ENCODE measurements at regions not wholly inside any gene's neighbourhood (a gene's known extent, or its start where the extent isn't known, plus 50 kb on each side); places are given as distances from the start of the nearest gene placed in this dataset.

- TF ChIP-seq CTCF (IDR thresholded peaks at IDR 0.05; ENCODE audit: extremely low read depth, missing control alignments) = no peak
- no peak for DNase-seq (ENCODE audit: low spot score)
Measured at GRCh38 chr14:87838931-87839330, 154.1 kb downstream of the GALC start.

- TF ChIP-seq CTCF (IDR thresholded peaks at IDR 0.05; ENCODE audit: extremely low read depth, missing control alignments) = no peak
- no peak for DNase-seq (ENCODE audit: low spot score)
Measured at GRCh38 chr14:87837296-87837695, 155.7 kb downstream of the GALC start.

- no peak for TF ChIP-seq CTCF (IDR thresholded peaks at IDR 0.05; ENCODE audit: extremely low read depth, missing control alignments)
- DNase-seq (ENCODE audit: low spot score) = no peak
Measured at GRCh38 chr14:87834594-87834993, 158.4 kb downstream of the GALC start.

GRCh38 chr14:87833026-87833425 lies 160.0 kb downstream of the GALC start:
- DNase-seq (ENCODE audit: low spot score) = no peak
- TF ChIP-seq CTCF (IDR thresholded peaks at IDR 0.05; ENCODE audit: extremely low read depth, missing control alignments) = no peak

- no peak for DNase-seq (ENCODE audit: low spot score)
- TF ChIP-seq CTCF (IDR thresholded peaks at IDR 0.05; ENCODE audit: extremely low read depth, missing control alignments) = no peak
Measured at GRCh38 chr14:87830443-87831096, 162.4 kb downstream of the GALC start.

GRCh38 chr14:87829543-87829942 lies 163.4 kb downstream of the GALC start:
- TF ChIP-seq CTCF (IDR thresholded peaks at IDR 0.05; ENCODE audit: extremely low read depth, missing control alignments) = no peak
- DNase-seq (ENCODE audit: low spot score) = no peak

GRCh38 chr14:87824266-87824665 lies 168.7 kb downstream of the GALC start:
- DNase-seq (ENCODE audit: low spot score) = no peak
- TF ChIP-seq CTCF (IDR thresholded peaks at IDR 0.05; ENCODE audit: extremely low read depth, missing control alignments) = no peak
